ENCODE measurements at regions not wholly inside any gene's neighbourhood (a gene's known extent, or its start where the extent isn't known, plus 50 kb on each side); places are given as distances from the start of the nearest gene placed in this dataset.
"Not testable (repeated sequence)": the region's sequence is repeated elsewhere in the genome, so short reads cannot be mapped to it uniquely, and the experiment has no call there.

- DNase-seq (ENCODE audit: low read depth): no peak
- in situ Hi-C loops (cut with HindIII; ENCODE audit: low pct_unique_long_range_greater_than_20kb, low sequenced_read_pairs): no loop called here
These were observed 210.0 kb downstream of the PLA2G4A start for GRCh38 chr1:187038784-187039183.

- in situ Hi-C loops (cut with HindIII; ENCODE audit: low pct_unique_long_range_greater_than_20kb, low sequenced_read_pairs): no loop called here
- no peak for DNase-seq (ENCODE audit: low read depth)
These were observed 212.4 kb downstream of the PLA2G4A start for GRCh38 chr1:187041104-187041503.

GRCh38 chr1:187042538-187042937 is 213.8 kb downstream of the PLA2G4A start:
- DNase-seq (ENCODE audit: low read depth): no peak
- in situ Hi-C loops (cut with HindIII; ENCODE audit: low pct_unique_long_range_greater_than_20kb, low sequenced_read_pairs): no loop called here

- DNase-seq (ENCODE audit: low read depth); in situ Hi-C loops (cut with HindIII; ENCODE audit: low pct_unique_long_range_greater_than_20kb, low sequenced_read_pairs): not testable (repeated sequence)
These were observed 214.7 kb downstream of the PLA2G4A start for GRCh38 chr1:187043433-187043832.

DNA sequence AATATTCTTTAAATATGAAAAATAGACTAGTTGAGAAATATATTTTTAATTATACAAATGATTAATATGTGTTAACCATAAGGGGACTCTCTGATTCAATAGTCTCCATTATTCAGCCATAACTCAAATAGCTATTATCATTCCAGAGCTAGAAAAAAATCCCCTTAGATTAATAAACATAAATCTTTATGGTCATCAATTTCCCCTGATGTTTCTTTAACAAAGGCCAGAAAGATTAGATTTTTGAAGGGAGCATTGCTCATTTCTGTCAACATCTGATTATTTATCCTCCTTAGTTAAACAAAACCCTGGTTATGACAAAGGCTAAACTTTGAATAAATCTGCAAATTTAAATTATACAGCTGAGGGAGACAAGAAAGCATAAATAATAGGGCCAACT is 215.7 kb downstream of the PLA2G4A start:
- in situ Hi-C loops (cut with HindIII; ENCODE audit: low pct_unique_long_range_greater_than_20kb, low sequenced_read_pairs): no loop called here
- no peak for DNase-seq (ENCODE audit: low read depth)

DNA sequence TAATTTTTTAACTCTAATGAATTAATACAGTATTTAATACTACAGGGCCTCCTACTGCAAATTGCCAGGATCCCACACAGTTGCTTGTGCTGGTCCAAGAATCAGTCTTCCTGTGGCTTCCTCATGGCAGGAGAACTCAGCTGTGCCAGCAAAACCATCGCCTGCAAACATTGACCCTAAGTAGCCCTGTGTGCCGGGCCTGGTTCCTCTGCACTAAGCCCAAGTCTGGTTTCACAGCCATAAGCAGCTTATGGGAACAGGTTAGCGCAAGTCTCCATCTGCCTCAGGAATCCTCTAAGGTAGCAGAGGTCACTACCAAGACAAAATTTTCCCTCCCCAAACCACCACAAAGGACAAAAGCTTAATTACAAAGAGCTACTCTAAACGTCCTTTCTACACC is 216.6 kb downstream of the PLA2G4A start:
- in situ Hi-C loops (cut with HindIII; ENCODE audit: low pct_unique_long_range_greater_than_20kb, low sequenced_read_pairs): no loop called here
- DNase-seq (ENCODE audit: low read depth): no peak

DNA sequence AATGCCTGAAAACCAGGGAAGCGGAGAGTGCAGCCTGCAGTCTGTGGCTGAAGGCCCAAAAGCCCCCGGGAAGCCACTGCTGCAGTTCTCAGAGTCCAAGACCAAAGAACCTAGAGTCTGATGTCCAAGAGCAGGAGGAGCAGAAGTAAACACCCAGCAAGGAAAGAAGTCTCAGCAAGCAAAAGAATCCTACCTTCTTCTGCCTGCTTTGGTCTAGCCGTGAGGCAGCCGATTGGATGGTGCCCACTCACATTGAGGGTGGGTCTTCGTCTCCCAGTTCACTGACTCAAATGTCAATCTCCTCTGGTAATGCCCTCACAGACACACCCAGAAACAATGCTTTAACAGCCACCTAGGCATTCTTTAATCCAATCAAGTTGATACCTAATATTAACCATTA is 217.5 kb downstream of the PLA2G4A start:
- no peak for DNase-seq (ENCODE audit: low read depth)
- in situ Hi-C loops (cut with HindIII; ENCODE audit: low pct_unique_long_range_greater_than_20kb, low sequenced_read_pairs): no loop called here

GRCh38 chr1:187047298-187047697 is 218.5 kb downstream of the PLA2G4A start:
- no peak for DNase-seq (ENCODE audit: low read depth)
- in situ Hi-C loops (cut with HindIII; ENCODE audit: low pct_unique_long_range_greater_than_20kb, low sequenced_read_pairs): no loop called here

- DNase-seq (ENCODE audit: low read depth): peak; percentile 33
- in situ Hi-C loops (cut with HindIII; ENCODE audit: low pct_unique_long_range_greater_than_20kb, low sequenced_read_pairs): no loop called here
These were observed 223.0 kb downstream of the PLA2G4A start for GRCh38 chr1:187051618-187052232.

DNA sequence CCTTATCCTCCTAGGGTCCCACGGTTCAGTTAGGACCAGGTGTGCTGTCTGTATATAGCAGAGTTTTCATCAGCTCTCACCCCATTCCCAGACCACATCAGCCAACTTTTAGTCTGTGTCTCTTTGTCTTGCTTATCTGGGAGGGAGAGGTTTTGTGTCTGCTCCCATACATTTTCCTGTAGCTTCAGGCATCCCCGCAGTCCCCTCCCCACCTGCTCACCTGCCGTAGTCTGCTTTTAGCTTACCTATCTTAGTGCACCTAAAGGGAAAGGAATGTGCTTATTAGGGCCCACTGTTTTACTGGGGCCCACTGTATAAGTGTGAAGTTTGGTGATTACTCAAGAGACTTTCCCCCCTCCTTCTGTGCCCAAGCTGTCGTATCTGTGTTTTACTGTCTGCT is 225.1 kb downstream of the PLA2G4A start:
- DNase-seq (ENCODE audit: low read depth): no peak
- in situ Hi-C loops (cut with HindIII; ENCODE audit: low pct_unique_long_range_greater_than_20kb, low sequenced_read_pairs): no loop called here

- in situ Hi-C loops (cut with HindIII; ENCODE audit: low pct_unique_long_range_greater_than_20kb, low sequenced_read_pairs): no loop called here
- DNase-seq (ENCODE audit: low read depth): no peak
These were observed 226.4 kb downstream of the PLA2G4A start for GRCh38 chr1:187054862-187055757.

- no peak for DNase-seq (ENCODE audit: low read depth)
- in situ Hi-C loops (cut with HindIII; ENCODE audit: low pct_unique_long_range_greater_than_20kb, low sequenced_read_pairs): no loop called here
These were observed 234.5 kb downstream of the PLA2G4A start for GRCh38 chr1:187063271-187063670.

DNA sequence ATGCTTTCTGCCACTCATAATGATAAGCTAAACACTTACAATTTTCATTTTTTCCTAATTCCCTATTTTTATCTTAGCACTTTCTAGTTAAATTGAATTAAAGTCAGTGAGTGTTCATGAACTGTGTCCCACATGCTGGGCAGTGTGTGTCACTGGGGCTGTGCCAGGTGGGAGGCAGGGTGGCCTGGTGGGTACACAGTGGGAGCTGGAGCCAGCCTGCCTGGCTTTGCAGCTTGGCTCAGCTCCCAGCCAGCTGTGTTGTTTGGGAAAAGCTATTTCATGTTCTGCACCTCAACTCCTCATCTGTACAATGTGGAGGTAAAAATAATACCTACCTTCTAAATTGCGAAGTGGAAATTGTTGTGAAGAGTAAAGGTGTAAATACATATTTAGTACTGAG is 238.4 kb downstream of the PLA2G4A start:
- in situ Hi-C loops (cut with HindIII; ENCODE audit: low pct_unique_long_range_greater_than_20kb, low sequenced_read_pairs): no loop called here
- no peak for DNase-seq (ENCODE audit: low read depth)

DNA sequence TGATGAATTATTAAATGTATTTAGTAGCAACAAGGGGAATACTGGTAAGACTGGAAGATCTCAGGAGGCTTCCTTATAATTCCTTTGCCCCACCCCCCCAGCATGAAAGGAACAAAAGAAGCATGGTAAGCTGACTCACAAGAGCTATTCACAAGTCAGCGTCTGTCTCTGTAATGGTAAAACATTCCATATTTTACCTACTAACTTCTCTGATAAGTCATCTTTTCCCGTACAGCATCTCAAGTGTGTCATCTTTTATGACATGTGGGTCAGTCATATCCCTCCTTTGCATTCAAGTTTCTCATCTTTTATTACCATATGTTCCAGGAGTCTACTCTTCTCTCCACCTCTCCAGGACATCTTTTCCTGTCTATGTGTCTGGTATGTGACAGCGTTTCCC is 241.3 kb downstream of the PLA2G4A start:
- DNase-seq (ENCODE audit: low read depth): no peak
- in situ Hi-C loops (cut with HindIII; ENCODE audit: low pct_unique_long_range_greater_than_20kb, low sequenced_read_pairs): no loop called here

- DNase-seq (ENCODE audit: low read depth): peak; percentile 22
- in situ Hi-C loops (cut with HindIII; ENCODE audit: low pct_unique_long_range_greater_than_20kb, low sequenced_read_pairs): not testable (repeated sequence)
These were observed 243.7 kb downstream of the PLA2G4A start for GRCh38 chr1:187072262-187073034.

DNA sequence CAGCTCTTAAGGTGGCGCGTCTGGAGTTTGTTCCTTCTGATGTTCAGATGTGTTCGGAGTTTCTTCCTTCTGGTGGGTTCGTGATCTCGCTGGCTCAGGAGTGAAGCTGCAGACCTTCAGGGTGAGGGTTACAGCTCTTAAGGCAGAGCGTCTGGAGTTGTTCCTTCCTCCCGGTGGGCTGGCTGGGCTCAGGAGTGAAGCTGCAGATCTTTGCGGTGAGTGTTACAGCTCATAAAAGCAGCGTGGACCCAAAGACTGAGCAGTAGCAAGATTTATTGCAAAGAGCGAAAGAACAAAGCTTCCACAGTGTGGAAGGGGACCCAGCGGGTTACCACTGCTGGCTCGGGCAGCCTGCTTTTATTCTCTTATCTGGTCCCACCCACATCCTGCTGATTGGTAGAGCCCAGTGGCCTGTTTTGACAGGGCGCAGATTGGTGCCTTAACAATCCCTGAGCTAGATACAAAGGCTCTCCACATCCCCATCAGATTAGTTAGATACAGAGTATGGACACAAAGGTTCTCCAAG is 244.3 kb downstream of the PLA2G4A start:
- peak; percentile 25 for DNase-seq (ENCODE audit: low read depth)

DNA sequence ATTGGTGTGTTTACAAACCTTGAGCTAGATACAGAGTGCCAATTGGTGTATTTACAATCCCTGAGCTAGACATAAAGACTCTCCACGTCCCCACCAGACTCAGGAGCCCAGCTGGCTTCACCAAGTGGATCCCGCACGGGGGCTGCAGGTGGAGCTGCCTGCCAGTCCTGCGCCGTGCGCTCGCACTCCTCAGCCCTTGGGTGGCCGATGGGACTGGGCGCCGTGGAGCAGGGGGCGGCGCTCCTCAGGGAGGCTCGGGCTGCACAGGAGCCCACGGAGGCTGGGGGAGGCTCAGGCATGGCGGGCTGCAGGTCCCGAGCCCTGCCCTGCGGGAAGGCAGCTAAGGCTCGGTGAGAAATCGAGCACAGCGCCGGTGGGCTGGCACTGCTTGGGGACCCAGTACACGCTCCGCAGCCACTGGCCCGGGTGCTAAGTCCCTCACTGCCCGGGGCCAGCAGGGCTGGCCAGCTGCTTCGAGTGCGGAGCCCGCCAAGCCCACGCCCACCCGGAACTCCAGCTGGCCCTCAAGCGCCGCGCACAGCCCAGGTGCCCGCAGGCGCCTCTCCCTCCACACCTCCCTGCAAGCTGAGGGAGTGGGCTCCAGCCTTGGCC is 245.0 kb downstream of the PLA2G4A start:
- in situ Hi-C loops (cut with HindIII; ENCODE audit: low pct_unique_long_range_greater_than_20kb, low sequenced_read_pairs); DNase-seq (ENCODE audit: low read depth): not testable (repeated sequence)

More for the DNA sequence above, 244.3 kb downstream of the PLA2G4A start:
- in situ Hi-C loops (cut with HindIII; ENCODE audit: low pct_unique_long_range_greater_than_20kb, low sequenced_read_pairs): not testable (repeated sequence)

DNA sequence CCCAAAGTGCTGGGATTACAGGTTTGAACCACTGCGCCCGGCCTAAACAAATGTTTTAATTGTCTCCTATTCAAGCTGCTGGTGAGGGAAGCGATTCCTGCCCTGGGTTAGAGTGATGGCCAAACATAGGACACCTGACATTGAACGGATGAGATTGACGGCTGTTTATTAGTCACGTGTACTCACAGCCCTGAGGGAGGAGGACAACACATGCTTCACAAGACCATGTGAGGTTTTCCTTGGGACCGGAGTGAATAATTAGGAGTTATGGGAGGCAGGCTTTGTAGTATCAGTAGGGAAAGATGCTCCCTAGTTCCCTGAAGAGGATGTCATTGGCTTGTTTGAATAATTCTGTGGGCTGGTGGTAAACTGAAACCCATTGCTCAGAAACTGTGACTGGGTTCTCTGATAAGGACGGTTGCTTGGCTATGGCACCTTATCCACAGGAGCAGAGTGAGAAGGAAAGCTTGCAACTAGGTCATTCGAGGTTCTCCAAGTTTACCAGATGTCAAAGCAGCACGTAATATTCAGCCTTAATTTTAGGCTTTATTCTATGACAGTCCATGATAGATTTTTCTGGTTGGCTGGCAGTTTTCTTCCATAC is 245.8 kb downstream of the PLA2G4A start:
- in situ Hi-C loops (cut with HindIII; ENCODE audit: low pct_unique_long_range_greater_than_20kb, low sequenced_read_pairs): no loop called here
- DNase-seq (ENCODE audit: low read depth): no peak
